ENCODE measurements at regions not wholly inside any gene's neighbourhood (a gene's known extent, or its start where the extent isn't known, plus 50 kb on each side); places are given as distances from the start of the nearest gene placed in this dataset.

DNA sequence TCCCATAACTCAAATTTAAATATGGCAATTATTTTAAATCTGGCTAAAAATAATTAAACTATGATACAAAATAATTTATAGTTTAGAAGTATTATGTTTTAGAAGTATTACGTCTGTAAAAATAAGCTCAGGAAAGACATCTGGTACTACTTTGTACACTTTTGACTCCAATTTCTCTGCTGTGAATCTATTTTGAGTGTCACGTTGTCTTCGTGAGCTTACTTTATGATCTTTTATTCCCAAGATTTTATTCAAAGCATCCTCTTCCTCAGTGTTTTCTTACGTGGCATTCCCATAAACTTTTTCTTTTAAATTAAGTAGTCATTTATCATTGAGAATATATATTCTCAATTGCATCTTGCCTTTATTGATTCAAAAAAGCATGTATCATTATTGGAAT is 223.3 kb upstream of the KCNJ16 start:
- TF ChIP-seq, protein P1, sequence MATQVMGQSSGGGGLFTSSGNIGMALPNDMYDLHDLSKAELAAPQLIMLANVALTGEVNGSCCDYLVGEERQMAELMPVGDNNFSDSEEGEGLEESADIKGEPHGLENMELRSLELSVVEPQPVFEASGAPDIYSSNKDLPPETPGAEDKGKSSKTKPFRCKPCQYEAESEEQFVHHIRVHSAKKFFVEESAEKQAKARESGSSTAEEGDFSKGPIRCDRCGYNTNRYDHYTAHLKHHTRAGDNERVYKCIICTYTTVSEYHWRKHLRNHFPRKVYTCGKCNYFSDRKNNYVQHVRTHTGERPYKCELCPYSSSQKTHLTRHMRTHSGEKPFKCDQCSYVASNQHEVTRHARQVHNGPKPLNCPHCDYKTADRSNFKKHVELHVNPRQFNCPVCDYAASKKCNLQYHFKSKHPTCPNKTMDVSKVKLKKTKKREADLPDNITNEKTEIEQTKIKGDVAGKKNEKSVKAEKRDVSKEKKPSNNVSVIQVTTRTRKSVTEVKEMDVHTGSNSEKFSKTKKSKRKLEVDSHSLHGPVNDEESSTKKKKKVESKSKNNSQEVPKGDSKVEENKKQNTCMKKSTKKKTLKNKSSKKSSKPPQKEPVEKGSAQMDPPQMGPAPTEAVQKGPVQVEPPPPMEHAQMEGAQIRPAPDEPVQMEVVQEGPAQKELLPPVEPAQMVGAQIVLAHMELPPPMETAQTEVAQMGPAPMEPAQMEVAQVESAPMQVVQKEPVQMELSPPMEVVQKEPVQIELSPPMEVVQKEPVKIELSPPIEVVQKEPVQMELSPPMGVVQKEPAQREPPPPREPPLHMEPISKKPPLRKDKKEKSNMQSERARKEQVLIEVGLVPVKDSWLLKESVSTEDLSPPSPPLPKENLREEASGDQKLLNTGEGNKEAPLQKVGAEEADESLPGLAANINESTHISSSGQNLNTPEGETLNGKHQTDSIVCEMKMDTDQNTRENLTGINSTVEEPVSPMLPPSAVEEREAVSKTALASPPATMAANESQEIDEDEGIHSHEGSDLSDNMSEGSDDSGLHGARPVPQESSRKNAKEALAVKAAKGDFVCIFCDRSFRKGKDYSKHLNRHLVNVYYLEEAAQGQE (IDR thresholded peaks at IDR 0.05; ENCODE audit: borderline replicate concordance), result no peak
- no peak for TF ChIP-seq SMC3 (conservative IDR thresholded peaks at IDR 0.05; ENCODE audit: poor library complexity)
- TF ChIP-seq, protein P2, sequence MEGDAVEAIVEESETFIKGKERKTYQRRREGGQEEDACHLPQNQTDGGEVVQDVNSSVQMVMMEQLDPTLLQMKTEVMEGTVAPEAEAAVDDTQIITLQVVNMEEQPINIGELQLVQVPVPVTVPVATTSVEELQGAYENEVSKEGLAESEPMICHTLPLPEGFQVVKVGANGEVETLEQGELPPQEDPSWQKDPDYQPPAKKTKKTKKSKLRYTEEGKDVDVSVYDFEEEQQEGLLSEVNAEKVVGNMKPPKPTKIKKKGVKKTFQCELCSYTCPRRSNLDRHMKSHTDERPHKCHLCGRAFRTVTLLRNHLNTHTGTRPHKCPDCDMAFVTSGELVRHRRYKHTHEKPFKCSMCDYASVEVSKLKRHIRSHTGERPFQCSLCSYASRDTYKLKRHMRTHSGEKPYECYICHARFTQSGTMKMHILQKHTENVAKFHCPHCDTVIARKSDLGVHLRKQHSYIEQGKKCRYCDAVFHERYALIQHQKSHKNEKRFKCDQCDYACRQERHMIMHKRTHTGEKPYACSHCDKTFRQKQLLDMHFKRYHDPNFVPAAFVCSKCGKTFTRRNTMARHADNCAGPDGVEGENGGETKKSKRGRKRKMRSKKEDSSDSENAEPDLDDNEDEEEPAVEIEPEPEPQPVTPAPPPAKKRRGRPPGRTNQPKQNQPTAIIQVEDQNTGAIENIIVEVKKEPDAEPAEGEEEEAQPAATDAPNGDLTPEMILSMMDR (IDR thresholded peaks at IDR 0.05; ENCODE audit: poor library complexity, severe bottlenecking), result no peak
